ENCODE measurements at regions not wholly inside any gene's neighbourhood (a gene's known extent, or its start where the extent isn't known, plus 50 kb on each side); places are given as distances from the start of the nearest gene placed in this dataset.
A peak's percentile ranks its signal among the peaks of the same experiment; 100 is the strongest.
"Not testable (repeated sequence)": the region's sequence is repeated elsewhere in the genome, so short reads cannot be mapped to it uniquely, and the experiment has no call there.

DNA sequence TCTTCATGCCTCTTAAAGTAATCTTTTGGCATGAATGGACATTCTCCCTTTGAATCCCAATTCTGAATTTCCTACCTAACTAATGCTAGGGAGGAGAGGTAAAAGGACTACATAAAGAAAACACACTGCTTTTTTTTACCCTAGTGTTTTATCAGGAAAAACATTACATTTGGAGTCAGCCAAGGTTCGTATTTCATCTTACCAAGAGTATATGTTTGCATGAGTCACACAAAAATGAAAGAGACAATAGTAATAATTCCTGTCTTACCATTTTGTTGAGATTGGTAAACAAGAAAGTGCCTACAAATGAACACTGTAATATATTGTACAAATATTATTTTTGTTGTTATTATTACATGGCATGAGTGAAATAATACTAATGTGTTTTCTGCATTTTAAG lies 112.9 kb upstream of the WARS2 start:
- no peak for DNase-seq (ENCODE audit: low read depth)

- DNase-seq (ENCODE audit: low read depth) = peak; percentile 27
These were observed 113.7 kb upstream of the WARS2 start for GRCh38 chr1:119254067-119254720.

GRCh38 chr1:119256089-119256488 lies 112.5 kb upstream of the HAO2 start:
- DNase-seq (ENCODE audit: low read depth) = not testable (repeated sequence)

DNA sequence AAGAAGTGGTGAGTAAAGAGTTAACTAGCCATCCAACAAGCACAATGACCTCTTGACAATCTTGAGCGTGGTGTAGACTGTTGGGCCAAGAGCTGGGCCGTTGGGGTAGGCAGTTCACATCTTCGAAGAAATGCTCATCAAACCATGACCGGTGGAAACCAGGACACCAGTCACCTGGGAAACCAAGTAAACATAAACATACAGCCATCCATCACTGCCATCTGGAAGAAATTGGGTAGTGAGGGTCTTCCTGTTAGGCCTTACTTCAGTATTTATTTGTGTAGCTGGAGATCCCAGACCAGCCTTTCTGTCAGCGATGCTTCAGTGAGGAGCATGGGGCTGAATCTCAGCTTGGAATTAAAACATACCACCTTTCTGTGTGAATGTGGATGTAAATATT lies 108.1 kb upstream of the HAO2 start:
- peak; percentile 21 for DNase-seq (ENCODE audit: low read depth)

DNA sequence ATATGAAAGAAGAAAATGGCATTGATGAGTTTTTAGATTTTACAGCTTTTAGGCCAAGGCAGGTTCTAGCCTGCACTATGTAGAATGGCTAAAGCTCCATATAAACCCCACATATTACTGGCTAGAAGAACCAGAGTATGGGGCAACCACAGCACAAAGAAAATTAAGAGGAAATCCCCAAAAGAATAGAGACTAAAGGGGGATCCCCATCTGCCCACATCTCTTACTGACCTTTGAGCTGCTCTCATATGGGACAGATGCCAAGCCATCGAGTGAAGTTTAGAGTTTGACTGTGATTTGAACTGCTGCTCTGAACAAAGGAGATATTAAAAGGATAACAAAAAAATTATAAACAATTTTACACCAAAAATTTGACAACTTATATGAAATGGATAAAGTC lies 102.2 kb upstream of the HAO2 start:
- DNase-seq (ENCODE audit: low read depth) = no peak

- no peak for DNase-seq (ENCODE audit: low read depth)
These were observed 101.7 kb upstream of the HAO2 start for GRCh38 chr1:119266858-119267257.

DNA sequence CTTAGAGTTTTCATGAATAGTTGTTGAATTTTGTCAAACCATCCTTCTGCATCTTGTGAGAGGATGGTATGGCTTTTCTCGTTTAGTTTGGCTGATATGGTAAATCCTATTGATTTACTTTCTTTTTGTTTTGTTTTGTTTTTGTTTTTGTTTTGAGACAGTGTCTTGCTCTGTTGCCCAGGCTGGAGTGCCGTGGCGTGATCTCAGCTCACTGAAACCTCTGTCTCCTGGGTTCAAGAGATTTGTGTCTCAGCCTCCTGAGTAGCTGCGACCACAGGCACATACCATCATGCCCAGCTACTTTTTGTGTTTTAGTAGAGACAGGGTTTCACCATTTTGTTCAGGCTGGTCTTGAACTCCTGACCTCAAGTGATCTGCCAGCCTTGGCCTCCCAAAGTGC lies 101.3 kb upstream of the HAO2 start:
- DNase-seq (ENCODE audit: low read depth) = not testable (repeated sequence)

DNA sequence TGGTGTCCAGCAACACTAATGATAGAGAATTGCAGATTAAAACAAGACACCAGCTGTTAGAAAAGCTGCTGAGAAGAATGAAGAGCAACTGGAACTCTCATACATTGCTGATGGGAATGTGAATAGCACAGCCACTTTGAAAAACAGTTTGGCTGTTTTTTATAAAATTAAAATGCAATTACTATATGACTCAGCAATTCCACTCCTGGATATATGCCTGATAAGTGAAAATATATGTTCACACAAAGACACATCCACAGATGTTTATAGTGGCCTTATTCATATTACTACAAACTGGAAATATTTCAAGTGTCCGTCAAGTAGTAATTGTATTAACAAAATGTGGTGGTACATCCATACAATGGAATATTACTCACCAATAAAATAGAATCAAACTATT lies 99.7 kb upstream of the HAO2 start:
- DNase-seq (ENCODE audit: low read depth) = no peak

- peak; percentile 60 for DNase-seq (ENCODE audit: low read depth)
These were observed 93.1 kb upstream of the HAO2 start for GRCh38 chr1:119275145-119276134.

GRCh38 chr1:119276558-119276957 lies 92.0 kb upstream of the HAO2 start:
- DNase-seq (ENCODE audit: low read depth) = no peak

DNA sequence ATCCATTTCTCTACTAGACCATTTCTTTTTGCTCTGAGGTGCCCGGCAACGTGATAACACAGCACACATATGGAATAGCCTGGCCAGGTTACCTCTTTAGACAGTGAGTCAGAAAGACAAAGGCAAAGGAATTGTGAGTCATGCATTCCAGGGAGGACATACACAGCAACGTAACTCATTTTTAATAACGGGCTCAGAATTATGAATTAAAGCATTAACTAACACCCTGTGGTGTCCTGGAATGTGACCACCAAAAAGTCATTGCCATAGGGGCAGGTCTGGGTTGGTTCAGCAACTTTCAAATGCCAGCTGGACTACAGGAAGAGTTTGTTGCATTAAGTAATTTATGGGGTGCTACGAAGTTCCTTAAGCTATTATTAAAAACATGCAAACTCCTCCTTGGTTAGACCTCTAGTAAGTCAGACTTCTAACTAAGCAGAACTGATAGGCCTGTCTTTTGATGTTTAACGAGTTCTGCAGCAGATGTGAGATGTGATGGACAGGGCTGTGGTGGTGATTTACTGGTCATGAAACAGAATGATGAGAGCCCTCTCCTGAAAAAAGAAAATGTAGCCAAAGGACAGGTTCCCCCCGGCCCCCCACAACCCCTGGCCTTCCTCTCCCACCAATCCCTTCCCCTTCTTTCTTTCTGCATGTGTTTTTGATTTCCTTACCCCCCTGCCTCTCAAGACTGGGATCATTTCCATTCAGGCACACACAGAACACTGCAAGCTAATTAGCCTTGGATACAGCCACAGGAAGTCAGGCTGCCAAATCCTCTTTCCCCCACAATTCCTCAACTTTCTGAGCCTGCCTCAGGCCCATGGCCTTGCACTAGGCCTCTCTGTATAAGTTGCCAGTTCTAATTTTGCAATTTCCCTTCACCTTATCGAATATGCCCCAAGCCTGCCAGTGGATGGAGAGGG lies 88.9 kb upstream of the HAO2 start:
- peak; percentile 83 for DNase-seq (ENCODE audit: low read depth)

DNA sequence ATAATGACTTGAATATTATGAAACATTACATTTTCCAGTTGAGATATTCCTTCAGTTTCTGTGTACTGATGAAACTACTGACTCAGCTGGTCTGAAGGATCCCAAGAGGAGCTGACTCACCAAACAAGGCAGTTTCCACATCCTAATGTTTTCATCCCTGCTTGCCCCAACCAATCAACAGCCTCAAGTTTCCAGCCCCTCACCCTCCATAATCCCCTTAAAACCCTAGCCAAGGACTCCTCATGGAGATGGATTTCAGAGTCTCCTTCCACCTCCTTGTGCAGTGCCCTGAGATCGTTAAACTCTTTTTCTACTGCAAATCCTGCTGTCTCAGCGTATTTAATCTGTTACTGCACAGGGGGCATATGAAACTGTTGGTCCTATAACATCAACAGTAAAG lies 83.1 kb upstream of the HAO2 start:
- peak; percentile 82 for DNase-seq (ENCODE audit: low read depth)

- DNase-seq (ENCODE audit: low read depth) = peak; percentile 43
These were observed 81.9 kb upstream of the HAO2 start for GRCh38 chr1:119286587-119287181.

- DNase-seq (ENCODE audit: low read depth) = no peak
These were observed 79.8 kb upstream of the HAO2 start for GRCh38 chr1:119288751-119289150.

GRCh38 chr1:119290297-119290696 lies 78.3 kb upstream of the HAO2 start:
- DNase-seq (ENCODE audit: low read depth) = no peak

GRCh38 chr1:119291611-119292206 lies 76.9 kb upstream of the HAO2 start:
- DNase-seq (ENCODE audit: low read depth) = peak; percentile 20

DNA sequence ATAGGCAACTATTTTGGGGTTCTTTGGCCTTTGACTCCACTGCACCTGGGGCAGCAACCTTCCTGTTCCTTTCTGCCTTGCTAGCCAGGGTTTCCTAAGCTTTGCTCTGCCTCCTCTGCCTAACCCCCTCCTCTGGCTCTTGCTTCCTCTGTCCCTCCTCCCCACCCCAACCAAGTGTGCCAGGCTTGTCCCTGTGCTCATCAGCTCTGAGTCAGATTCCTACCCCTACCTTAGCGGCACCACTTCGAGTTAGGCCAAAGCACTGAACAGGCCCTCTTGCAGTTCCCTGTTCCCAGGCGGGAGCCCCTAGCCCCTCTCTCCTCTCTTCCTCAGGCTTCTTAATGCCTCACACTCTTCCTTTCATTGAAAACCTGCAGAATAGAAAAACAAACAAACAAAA lies 74.8 kb upstream of the HAO2 start:
- DNase-seq (ENCODE audit: low read depth) = no peak

DNA sequence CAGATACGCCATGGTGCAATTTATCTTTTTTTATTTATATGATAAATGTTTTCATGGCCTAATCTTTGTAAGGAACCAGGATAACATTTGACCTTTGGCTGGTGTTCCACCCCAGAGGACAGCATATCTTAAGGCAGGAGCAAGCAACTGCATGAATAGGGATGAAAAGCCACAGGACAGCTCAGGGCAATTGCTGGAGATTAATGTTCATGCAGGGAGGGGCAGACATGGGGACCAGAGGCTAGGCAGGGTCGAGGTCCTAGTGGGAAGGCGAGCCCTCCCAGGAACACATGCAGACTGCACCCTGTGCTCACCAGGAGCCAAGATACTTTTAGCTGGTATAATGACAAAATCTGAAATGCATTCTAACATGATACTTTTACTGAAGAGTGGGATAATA lies 74.4 kb upstream of the HAO2 start:
- DNase-seq (ENCODE audit: low read depth) = no peak

DNA sequence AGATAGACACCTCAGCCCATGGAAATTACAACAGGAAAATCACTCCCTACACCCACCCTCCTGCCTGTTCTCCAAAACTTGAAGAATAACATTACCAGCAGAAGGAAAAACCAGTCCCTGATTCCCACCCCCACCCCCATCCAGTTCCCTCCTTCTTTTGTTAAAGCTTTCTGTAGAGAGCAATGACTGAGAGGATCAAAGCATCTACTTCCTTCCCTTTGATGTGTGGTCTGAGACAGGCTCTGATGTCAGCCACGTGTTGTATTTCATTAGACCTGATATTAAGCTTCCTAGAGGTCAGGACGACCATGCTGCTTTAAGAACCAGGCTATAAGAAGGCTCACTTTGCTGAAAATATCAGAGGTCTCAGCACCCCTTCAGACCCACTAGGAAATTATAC lies 73.9 kb upstream of the HAO2 start:
- DNase-seq (ENCODE audit: low read depth) = no peak

GRCh38 chr1:119298687-119299303 lies 69.8 kb upstream of the HAO2 start:
- peak; percentile 66 for DNase-seq (ENCODE audit: low read depth)

DNA sequence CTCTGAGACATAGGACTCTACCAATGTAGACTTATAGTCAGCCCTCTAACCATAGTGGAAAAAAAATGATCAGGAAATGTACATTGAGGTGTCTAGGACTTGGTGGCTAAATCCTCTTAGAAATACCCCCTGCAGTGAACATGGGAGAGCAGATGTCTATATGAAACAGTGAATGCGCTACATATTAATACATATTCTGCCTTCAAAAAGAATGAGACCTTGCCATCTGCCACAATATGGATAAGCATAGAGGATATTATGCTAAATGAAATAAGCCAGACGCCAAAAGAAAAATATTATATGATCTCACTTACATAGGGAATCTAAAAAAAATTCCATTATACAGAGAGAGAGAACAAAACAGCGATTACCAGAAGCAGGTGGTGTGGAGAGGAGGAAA lies 66.6 kb upstream of the HAO2 start:
- no peak for DNase-seq (ENCODE audit: low read depth)
